ENCODE measurements at regions not wholly inside any gene's neighbourhood (a gene's known extent, or its start where the extent isn't known, plus 50 kb on each side); places are given as distances from the start of the nearest gene placed in this dataset.

DNA sequence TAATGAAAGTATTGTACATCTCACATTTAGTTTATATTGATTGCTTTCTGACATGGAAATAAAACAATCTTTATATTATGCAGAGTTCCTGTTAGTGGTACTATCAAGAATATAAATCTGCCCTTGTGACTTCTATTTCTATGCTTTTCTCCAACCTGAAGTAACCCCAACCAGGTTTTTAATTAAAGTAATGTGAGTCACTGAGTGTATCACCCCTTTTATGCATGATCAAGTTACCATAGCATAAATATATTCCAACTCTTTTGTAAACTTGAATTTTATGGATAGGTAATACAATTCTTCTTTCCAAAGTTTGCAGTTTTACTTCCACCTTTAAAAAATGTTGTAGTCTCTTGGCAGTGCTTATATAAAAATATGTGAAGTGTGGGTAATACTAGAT, 532.3 kb downstream of the USP25 start:
- H3K4me3 ChIP-seq (ENCODE audit: low read depth, low read length): no peak overlapping the region
- TF ChIP-seq, protein P1, sequence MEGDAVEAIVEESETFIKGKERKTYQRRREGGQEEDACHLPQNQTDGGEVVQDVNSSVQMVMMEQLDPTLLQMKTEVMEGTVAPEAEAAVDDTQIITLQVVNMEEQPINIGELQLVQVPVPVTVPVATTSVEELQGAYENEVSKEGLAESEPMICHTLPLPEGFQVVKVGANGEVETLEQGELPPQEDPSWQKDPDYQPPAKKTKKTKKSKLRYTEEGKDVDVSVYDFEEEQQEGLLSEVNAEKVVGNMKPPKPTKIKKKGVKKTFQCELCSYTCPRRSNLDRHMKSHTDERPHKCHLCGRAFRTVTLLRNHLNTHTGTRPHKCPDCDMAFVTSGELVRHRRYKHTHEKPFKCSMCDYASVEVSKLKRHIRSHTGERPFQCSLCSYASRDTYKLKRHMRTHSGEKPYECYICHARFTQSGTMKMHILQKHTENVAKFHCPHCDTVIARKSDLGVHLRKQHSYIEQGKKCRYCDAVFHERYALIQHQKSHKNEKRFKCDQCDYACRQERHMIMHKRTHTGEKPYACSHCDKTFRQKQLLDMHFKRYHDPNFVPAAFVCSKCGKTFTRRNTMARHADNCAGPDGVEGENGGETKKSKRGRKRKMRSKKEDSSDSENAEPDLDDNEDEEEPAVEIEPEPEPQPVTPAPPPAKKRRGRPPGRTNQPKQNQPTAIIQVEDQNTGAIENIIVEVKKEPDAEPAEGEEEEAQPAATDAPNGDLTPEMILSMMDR (IDR thresholded peaks at IDR 0.05; ENCODE audit: insufficient read depth, low read depth, low read length, missing control alignments): no peak
- no peak for DNase-seq (ENCODE audit: low read depth)

DNA sequence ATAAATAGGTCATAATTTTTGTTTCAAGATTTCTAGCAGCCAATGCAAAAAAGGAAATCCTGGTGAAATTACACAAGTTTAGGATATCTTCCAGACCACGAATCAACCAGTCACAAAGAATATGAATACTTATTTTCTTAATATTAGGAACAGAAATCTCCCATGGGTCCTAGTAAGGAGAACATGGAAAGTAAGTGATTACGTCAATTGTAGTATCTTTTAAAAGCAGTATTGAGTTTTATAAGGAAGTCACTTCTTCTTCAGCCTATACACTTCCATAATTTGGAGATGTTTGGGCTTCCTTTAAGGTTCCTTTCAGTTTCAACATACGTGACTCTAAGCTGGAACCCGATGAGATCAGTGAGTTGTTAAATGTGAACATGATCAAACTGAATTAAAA, 534.5 kb downstream of the USP25 start:
- DNase-seq (ENCODE audit: low read depth): no peak
- H3K4me3 ChIP-seq (ENCODE audit: low read depth, low read length): no peak overlapping the region

DNA sequence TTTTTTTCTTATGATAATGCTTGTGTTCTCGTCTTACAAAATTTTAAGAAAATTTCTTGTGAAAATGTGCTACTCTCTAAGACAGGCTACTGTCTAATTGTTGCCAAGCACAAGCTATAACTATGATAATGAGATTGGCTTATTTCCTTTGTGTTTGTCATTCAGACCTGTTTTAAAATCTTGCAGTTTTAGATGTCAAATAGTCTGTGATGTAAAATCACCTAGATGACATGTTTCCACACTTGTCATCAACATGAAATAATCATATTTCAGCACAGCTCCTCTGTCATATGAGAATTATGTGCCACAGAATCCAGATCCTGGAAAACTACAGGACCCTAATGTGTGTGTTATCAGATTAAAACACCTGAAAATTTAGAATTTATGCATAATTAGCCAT, 539.7 kb downstream of the USP25 start:
- TF ChIP-seq, protein P1 (IDR thresholded peaks at IDR 0.05; ENCODE audit: insufficient read depth, low read depth, low read length, missing control alignments): no peak
- no peak overlapping the region for H3K4me3 ChIP-seq (ENCODE audit: low read depth, low read length)
- DNase-seq (ENCODE audit: low read depth): no peak

More for the DNA sequence above, 534.5 kb downstream of the USP25 start:
- TF ChIP-seq, protein P1 (IDR thresholded peaks at IDR 0.05; ENCODE audit: insufficient read depth, low read depth, low read length, missing control alignments): no peak

DNA sequence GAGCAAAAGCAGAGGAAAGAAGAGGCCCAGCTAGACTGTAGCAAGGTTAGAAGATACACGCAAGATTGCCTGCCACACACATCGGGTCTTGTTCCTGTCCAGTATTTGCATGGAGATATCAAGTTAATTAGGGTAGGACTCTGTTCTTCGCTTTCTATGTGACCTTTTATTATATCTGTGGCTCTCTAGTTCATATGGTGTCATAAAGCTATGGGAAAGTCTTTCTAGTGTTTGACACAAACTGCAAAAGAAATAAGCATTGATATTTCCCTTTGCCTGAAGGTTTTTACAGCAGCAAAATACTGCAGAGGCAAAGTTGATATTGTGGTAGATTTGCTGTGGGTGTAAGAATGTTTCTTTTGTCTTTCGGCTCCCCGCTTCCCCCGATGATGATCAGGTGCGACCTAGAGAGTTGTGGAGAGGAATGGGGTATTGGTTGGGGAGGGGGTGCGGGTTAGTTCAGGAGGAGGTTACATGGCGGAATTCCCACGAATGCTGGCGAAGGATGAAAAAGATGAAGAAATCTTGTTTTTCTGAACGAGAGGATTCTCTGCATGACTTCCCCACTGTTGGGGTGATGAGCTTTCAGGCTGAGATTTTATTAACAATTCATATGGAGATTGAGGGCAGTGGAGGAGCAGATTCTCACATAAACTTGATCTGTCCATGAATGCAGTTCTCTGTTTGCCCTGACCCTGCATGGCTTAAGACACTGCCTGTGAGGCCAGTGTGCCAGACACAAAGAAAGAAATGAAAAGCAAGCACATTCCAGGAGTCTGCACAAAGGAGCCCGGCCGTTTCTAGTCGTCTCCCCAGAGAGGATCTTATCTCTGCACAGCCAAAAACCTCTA, 550.2 kb downstream of the USP25 start:
- no peak for DNase-seq (ENCODE audit: low read depth)
- TF ChIP-seq, protein P1 (IDR thresholded peaks at IDR 0.05; ENCODE audit: insufficient read depth, low read depth, low read length, missing control alignments): no peak
- H3K4me3 ChIP-seq (ENCODE audit: low read depth, low read length): no peak overlapping the region

DNA sequence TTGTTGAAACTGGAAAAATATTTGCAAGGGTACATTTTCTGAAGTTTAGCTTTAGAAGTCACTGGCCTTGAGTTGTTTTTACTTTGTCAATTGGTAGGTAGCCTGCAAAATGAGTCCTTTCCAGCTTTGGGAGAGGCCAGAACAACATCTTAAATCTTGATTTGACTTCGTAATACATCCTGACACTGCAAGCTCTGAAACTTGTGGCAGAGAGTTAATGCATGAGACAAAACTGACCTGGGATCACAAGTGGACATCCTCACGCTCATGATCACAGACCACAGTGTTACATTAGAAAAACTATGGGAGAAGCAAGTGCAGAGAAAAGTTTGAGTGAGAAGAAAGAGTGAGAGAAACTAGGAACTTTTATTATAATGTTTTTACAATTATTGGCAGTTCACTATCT, 550.9 kb downstream of the USP25 start:
- no peak overlapping the region for H3K4me3 ChIP-seq (ENCODE audit: low read depth, low read length)
- DNase-seq (ENCODE audit: low read depth): no peak
- TF ChIP-seq, protein P1 (IDR thresholded peaks at IDR 0.05; ENCODE audit: insufficient read depth, low read depth, low read length, missing control alignments): no peak

DNA sequence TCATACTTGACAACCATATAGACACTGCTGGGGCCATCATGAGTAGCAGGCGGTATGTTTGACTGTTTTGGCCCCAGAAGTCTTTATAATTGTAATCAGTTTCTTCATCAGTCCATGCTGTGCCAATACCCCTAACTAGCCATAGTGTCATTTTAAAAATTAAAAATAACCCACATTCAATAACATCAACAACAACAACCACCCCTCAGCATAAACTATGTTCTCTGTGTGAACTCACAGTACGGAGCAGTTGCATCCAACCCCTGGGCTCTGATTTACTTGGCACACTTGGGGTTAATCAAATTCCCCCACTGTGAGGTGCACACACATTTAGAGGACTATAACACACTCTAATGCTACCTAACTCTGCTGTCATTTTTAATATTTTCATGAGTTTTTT, 553.7 kb downstream of the USP25 start:
- no peak overlapping the region for H3K4me3 ChIP-seq (ENCODE audit: low read depth, low read length)
- TF ChIP-seq, protein P1 (IDR thresholded peaks at IDR 0.05; ENCODE audit: insufficient read depth, low read depth, low read length, missing control alignments): no peak
- DNase-seq (ENCODE audit: low read depth): no peak
